ENCODE measurements at regions not wholly inside any gene's neighbourhood (a gene's known extent, or its start where the extent isn't known, plus 50 kb on each side); places are given as distances from the start of the nearest gene placed in this dataset.

DNA sequence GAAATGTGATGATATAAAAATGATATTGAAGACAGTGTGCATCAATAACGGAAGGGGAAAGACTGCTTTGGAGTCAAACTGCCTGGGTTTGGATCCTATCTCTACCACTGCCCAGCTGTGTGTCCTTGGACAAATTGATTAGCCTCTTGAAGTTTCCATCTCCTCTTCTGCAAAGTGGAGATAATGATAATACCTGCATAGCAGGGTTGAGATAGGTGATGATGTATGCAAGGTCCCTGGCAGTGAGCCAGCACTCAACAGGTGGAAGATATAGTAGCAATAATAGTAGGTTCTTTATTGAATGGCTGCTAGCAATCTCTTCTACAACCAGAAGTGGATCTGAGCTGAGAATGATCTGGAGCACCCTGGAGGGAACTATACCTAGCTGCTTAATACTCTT lies 166.7 kb downstream of the MIS18A start:
- Histone ChIP-seq H3K27ac (no peak overlapping the region), H3K4me1 (no peaks in the 10 kb centered on the region), H3K4me3 (no peak overlapping the region), H3K36me3 (ENCODE audit: insufficient read depth in 1 of 2, low read depth in 1 of 2) (no peaks in the 10 kb centered on the region), H3K9me3 (no peaks in the 10 kb centered on the region), H3K27me3 (ENCODE audit: insufficient read depth in 3 of 3, low read length in 2 of 3) (no peaks in the 10 kb centered on the region)
- ATAC-seq = no peak
- WGBS, 3 donors = 85 to 89% (median 87%) methylated on average over 1 of the region's 1 CpG
- intact Hi-C loops (cut with DNase I) = no loop called here
- TF ChIP-seq, protein P1, sequence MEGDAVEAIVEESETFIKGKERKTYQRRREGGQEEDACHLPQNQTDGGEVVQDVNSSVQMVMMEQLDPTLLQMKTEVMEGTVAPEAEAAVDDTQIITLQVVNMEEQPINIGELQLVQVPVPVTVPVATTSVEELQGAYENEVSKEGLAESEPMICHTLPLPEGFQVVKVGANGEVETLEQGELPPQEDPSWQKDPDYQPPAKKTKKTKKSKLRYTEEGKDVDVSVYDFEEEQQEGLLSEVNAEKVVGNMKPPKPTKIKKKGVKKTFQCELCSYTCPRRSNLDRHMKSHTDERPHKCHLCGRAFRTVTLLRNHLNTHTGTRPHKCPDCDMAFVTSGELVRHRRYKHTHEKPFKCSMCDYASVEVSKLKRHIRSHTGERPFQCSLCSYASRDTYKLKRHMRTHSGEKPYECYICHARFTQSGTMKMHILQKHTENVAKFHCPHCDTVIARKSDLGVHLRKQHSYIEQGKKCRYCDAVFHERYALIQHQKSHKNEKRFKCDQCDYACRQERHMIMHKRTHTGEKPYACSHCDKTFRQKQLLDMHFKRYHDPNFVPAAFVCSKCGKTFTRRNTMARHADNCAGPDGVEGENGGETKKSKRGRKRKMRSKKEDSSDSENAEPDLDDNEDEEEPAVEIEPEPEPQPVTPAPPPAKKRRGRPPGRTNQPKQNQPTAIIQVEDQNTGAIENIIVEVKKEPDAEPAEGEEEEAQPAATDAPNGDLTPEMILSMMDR (IDR thresholded peaks at IDR 0.05) = no peak
- DNase-seq = no peak

DNA sequence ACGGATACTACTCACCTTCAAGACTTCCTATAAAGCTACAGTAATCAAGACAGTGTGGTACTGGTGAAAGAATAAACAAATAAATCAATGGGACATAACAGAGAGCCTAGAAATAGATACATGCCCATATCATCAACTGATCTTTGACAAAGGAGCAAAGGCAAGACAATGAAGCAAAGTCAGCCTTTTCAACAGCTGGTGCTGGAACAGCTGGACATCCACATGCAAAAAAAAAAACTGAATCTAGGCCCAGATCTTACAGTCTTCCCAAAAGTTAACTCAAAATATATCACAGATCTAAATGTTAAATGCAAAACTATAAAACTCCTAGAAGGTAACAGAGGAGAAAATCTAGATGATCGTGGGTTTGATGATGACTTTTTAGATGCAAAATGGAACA lies 170.3 kb downstream of the MIS18A start:
- 63 to 67% (median 66%) methylated on average over 2 of the region's 2 CpGs for WGBS, 3 donors
- TF ChIP-seq, protein P1 (IDR thresholded peaks at IDR 0.05) = no peak
- Histone ChIP-seq H3K9me3 (no peaks in the 10 kb centered on the region), H3K27me3 (ENCODE audit: insufficient read depth in 3 of 3, low read length in 2 of 3) (no peaks in the 10 kb centered on the region), H3K4me3 (no peak overlapping the region), H3K4me1 (no peaks in the 10 kb centered on the region), H3K27ac (no peak overlapping the region), H3K36me3 (ENCODE audit: insufficient read depth in 1 of 2, low read depth in 1 of 2) (no peaks in the 10 kb centered on the region)
- ATAC-seq = no peak
- intact Hi-C loops (cut with DNase I) = no loop called here
- no peak for DNase-seq

DNA sequence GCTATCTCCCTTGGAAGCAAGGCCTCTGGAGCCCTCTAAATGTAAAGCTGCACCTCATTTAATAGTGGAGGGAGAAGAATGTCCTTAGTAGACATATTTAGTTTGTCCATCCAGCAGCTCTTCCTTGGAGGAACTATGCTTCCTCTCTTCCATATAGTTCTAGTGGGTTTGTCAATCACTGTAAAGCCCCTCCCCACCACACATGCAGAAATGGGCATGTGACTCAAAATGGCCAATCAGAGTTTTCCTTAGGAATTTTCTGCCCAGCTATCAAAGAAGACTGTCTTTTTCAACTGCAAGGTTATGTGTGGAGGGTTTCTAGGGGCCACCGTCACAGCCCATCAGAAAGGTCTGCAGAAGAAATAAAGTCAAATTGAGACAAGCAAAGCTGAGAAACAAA lies 175.5 kb downstream of the MIS18A start:
- intact Hi-C loops (cut with DNase I) = no loop called here
- no peaks in the 10 kb centered on the region for H3K9me3 ChIP-seq
- no peak for DNase-seq
- WGBS, 3 donors = 89 to 100% (median 96%) methylated on average over 1 of the region's 1 CpG
- no peak overlapping the region for H3K27ac ChIP-seq
- H3K27me3 ChIP-seq (ENCODE audit: insufficient read depth in 3 of 3, low read length in 2 of 3) = peaks cover 0 to 1% (median 0%) of the 10 kb centered on the region in 3 donors
- no peaks in the 10 kb centered on the region for H3K36me3 ChIP-seq (ENCODE audit: insufficient read depth in 1 of 2, low read depth in 1 of 2)
- ATAC-seq = no peak
- H3K4me3 ChIP-seq = no peak overlapping the region
- TF ChIP-seq, protein P1 (IDR thresholded peaks at IDR 0.05) = no peak
- no peaks in the 10 kb centered on the region for H3K4me1 ChIP-seq

DNA sequence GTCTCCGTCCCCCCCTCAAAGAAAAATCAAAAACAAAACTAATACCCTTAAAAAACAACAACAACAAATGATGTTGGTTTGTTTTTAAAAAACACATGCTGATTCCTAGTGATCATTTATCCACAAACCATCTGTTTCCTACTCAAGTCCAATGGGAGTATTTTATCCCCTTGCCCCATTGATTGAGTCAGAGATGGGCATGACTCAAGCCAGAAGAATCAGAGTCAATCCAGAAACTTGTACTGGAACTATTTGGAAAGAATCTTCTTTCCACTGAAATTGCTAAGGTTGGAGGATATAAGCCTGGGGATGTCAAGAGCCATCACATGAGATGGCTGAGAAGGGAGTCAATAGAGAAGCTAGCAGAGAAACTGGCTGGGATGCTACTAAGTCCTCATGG lies 176.4 kb downstream of the MIS18A start:
- H3K4me3 ChIP-seq = no peak overlapping the region
- WGBS, 3 donors = 95 to 100% (median 98%) methylated on average over 1 of the region's 1 CpG
- ATAC-seq (no peak), DNase-seq (no peak)
- peaks cover 0 to 1% (median 0%) of the 10 kb centered on the region in 3 donors for H3K27me3 ChIP-seq (ENCODE audit: insufficient read depth in 3 of 3, low read length in 2 of 3)
- intact Hi-C loops (cut with DNase I) = no loop called here
- H3K4me1 ChIP-seq = no peaks in the 10 kb centered on the region
- TF ChIP-seq, protein P1 (IDR thresholded peaks at IDR 0.05) = no peak
- H3K36me3 ChIP-seq (ENCODE audit: insufficient read depth in 1 of 2, low read depth in 1 of 2) = no peaks in the 10 kb centered on the region
- no peak overlapping the region for H3K27ac ChIP-seq
- no peaks in the 10 kb centered on the region for H3K9me3 ChIP-seq

DNA sequence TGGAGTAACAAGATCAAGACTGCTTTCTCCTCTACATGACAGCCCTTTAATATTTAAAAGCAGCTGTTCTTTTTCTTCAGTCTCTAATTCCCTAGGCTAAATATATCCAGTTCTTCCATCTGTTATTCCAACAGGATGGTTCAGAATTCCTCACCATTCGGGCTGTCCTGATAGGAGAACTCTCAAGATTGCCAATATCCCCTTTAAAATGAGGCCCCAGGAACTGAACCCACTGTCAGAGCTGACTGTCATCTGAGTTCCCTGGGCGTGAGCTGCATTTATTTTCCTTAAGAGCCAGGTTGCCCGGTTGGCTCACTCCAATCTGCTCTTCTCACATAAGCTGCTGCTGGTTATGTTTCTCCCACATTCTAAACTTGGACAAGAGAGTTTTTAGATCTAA lies 177.6 kb downstream of the MIS18A start:
- no peaks in the 10 kb centered on the region for H3K9me3 ChIP-seq
- no peak overlapping the region for H3K27ac ChIP-seq
- peaks cover 0 to 1% (median 0%) of the 10 kb centered on the region in 3 donors for H3K27me3 ChIP-seq (ENCODE audit: insufficient read depth in 3 of 3, low read length in 2 of 3)
- TF ChIP-seq, protein P1 (IDR thresholded peaks at IDR 0.05) = no peak
- no peak for ATAC-seq
- no peaks in the 10 kb centered on the region for H3K36me3 ChIP-seq (ENCODE audit: insufficient read depth in 1 of 2, low read depth in 1 of 2)
- H3K4me3 ChIP-seq = no peak overlapping the region
- DNase-seq = no peak
- H3K4me1 ChIP-seq = no peaks in the 10 kb centered on the region
- WGBS, 3 donors = 32 to 47% (median 36%) methylated on average over 3 of the region's 3 CpGs
- intact Hi-C loops (cut with DNase I) = no loop called here
